ENCODE measurements at regions not wholly inside any gene's neighbourhood (a gene's known extent, or its start where the extent isn't known, plus 50 kb on each side); places are given as distances from the start of the nearest gene placed in this dataset.

GRCh38 chr5:175765858-175766257 lies 105.5 kb upstream of the CPLX2 start:
- no peak overlapping the region for H3K4me3 ChIP-seq (ENCODE audit: low read depth in 1 of 2, low read length in 2 of 2)
- H3K27ac ChIP-seq (ENCODE audit: low read length), result no peak overlapping the region
- H3K27me3 ChIP-seq (ENCODE audit: low read depth, low read length), result no peaks in the 10 kb centered on the region
- H3K4me1 ChIP-seq (ENCODE audit: control insufficient read depth in 1 of 2, insufficient read depth in 2 of 2, low read length in 2 of 2), result no peaks in the 10 kb centered on the region
- no peaks in the 10 kb centered on the region for H3K36me3 ChIP-seq (ENCODE audit: control insufficient read depth in 1 of 2, insufficient read depth in 2 of 2, low read length in 2 of 2)
- H3K9me3 ChIP-seq (ENCODE audit: control insufficient read depth in 1 of 2, low read length in 2 of 2), result peaks cover 0 to 16% of the 10 kb centered on the region in 2 donors

- Histone ChIP-seq H3K27me3 (ENCODE audit: low read depth, low read length) (no peaks in the 10 kb centered on the region), H3K9me3 (ENCODE audit: control insufficient read depth in 1 of 2, low read length in 2 of 2) (peaks cover 0 to 16% of the 10 kb centered on the region in 2 donors), H3K27ac (ENCODE audit: low read length) (no peak overlapping the region), H3K4me3 (ENCODE audit: low read depth in 1 of 2, low read length in 2 of 2) (peak overlapping the region in 1 of 2 donors; percentile 24), H3K36me3 (ENCODE audit: control insufficient read depth in 1 of 2, insufficient read depth in 2 of 2, low read length in 2 of 2) (no peaks in the 10 kb centered on the region), H3K4me1 (ENCODE audit: control insufficient read depth in 1 of 2, insufficient read depth in 2 of 2, low read length in 2 of 2) (no peaks in the 10 kb centered on the region)
Observed at GRCh38 chr5:175766963-175767362, 104.4 kb upstream of the CPLX2 start.

GRCh38 chr5:175772747-175773533 lies 98.4 kb upstream of the CPLX2 start:
- H3K9me3 ChIP-seq (ENCODE audit: control insufficient read depth in 1 of 2, low read length in 2 of 2), result peaks cover 0 to 2% of the 10 kb centered on the region in 2 donors
- no peak overlapping the region for H3K4me3 ChIP-seq (ENCODE audit: low read depth in 1 of 2, low read length in 2 of 2)
- H3K27me3 ChIP-seq (ENCODE audit: low read depth, low read length), result peaks cover 14% of the 10 kb centered on the region
- no peak overlapping the region for H3K27ac ChIP-seq (ENCODE audit: low read length)
- H3K36me3 ChIP-seq (ENCODE audit: control insufficient read depth in 1 of 2, insufficient read depth in 2 of 2, low read length in 2 of 2), result no peaks in the 10 kb centered on the region
- H3K4me1 ChIP-seq (ENCODE audit: control insufficient read depth in 1 of 2, insufficient read depth in 2 of 2, low read length in 2 of 2), result peaks cover 0 to 6% of the 10 kb centered on the region in 2 donors

GRCh38 chr5:175773534-175774070 lies 97.8 kb upstream of the CPLX2 start:
- Histone ChIP-seq H3K27me3 (ENCODE audit: low read depth, low read length) (peaks cover 14% of the 10 kb centered on the region), H3K4me1 (ENCODE audit: control insufficient read depth in 1 of 2, insufficient read depth in 2 of 2, low read length in 2 of 2) (peaks cover 0 to 6% of the 10 kb centered on the region in 2 donors), H3K4me3 (ENCODE audit: low read depth in 1 of 2, low read length in 2 of 2) (no peak overlapping the region), H3K27ac (ENCODE audit: low read length) (no peak overlapping the region), H3K9me3 (ENCODE audit: control insufficient read depth in 1 of 2, low read length in 2 of 2) (no peaks in the 10 kb centered on the region), H3K36me3 (ENCODE audit: control insufficient read depth in 1 of 2, insufficient read depth in 2 of 2, low read length in 2 of 2) (no peaks in the 10 kb centered on the region)

GRCh38 chr5:175775416-175775815 lies 96.0 kb upstream of the CPLX2 start:
- Histone ChIP-seq H3K4me3 (ENCODE audit: low read depth in 1 of 2, low read length in 2 of 2) (no peak overlapping the region), H3K27ac (ENCODE audit: low read length) (no peak overlapping the region), H3K4me1 (ENCODE audit: control insufficient read depth in 1 of 2, insufficient read depth in 2 of 2, low read length in 2 of 2) (peaks cover 0 to 6% of the 10 kb centered on the region in 2 donors), H3K9me3 (ENCODE audit: control insufficient read depth in 1 of 2, low read length in 2 of 2) (no peaks in the 10 kb centered on the region), H3K36me3 (ENCODE audit: control insufficient read depth in 1 of 2, insufficient read depth in 2 of 2, low read length in 2 of 2) (no peaks in the 10 kb centered on the region), H3K27me3 (ENCODE audit: low read depth, low read length) (peaks cover 14% of the 10 kb centered on the region)

- no peak overlapping the region for H3K27ac ChIP-seq (ENCODE audit: low read length)
- H3K4me1 ChIP-seq (ENCODE audit: control insufficient read depth in 1 of 2, insufficient read depth in 2 of 2, low read length in 2 of 2), result no peaks in the 10 kb centered on the region
- peaks cover 6% of the 10 kb centered on the region for H3K27me3 ChIP-seq (ENCODE audit: low read depth, low read length)
- no peaks in the 10 kb centered on the region for H3K36me3 ChIP-seq (ENCODE audit: control insufficient read depth in 1 of 2, insufficient read depth in 2 of 2, low read length in 2 of 2)
- H3K4me3 ChIP-seq (ENCODE audit: low read depth in 1 of 2, low read length in 2 of 2), result no peak overlapping the region
- no peaks in the 10 kb centered on the region for H3K9me3 ChIP-seq (ENCODE audit: control insufficient read depth in 1 of 2, low read length in 2 of 2)
Observed at GRCh38 chr5:175778951-175779503, 92.4 kb upstream of the CPLX2 start.

- Histone ChIP-seq H3K27ac (ENCODE audit: low read length) (no peak overlapping the region), H3K9me3 (ENCODE audit: control insufficient read depth in 1 of 2, low read length in 2 of 2) (no peaks in the 10 kb centered on the region), H3K4me1 (ENCODE audit: control insufficient read depth in 1 of 2, insufficient read depth in 2 of 2, low read length in 2 of 2) (no peaks in the 10 kb centered on the region)
Observed at GRCh38 chr5:175783739-175784138, 87.6 kb upstream of the CPLX2 start.

GRCh38 chr5:175784230-175784629 lies 87.1 kb upstream of the CPLX2 start:
- Histone ChIP-seq H3K27ac (ENCODE audit: low read length) (no peak overlapping the region), H3K4me3 (ENCODE audit: low read depth in 1 of 2, low read length in 2 of 2) (no peak overlapping the region), H3K36me3 (ENCODE audit: control insufficient read depth in 1 of 2, insufficient read depth in 2 of 2, low read length in 2 of 2) (no peaks in the 10 kb centered on the region), H3K9me3 (ENCODE audit: control insufficient read depth in 1 of 2, low read length in 2 of 2) (no peaks in the 10 kb centered on the region), H3K4me1 (ENCODE audit: control insufficient read depth in 1 of 2, insufficient read depth in 2 of 2, low read length in 2 of 2) (no peaks in the 10 kb centered on the region), H3K27me3 (ENCODE audit: low read depth, low read length) (peaks cover 8% of the 10 kb centered on the region)

More at GRCh38 chr5:175783739-175784138, 87.6 kb upstream of the CPLX2 start:
- Histone ChIP-seq H3K36me3 (ENCODE audit: control insufficient read depth in 1 of 2, insufficient read depth in 2 of 2, low read length in 2 of 2) (no peaks in the 10 kb centered on the region), H3K27me3 (ENCODE audit: low read depth, low read length) (peaks cover 8% of the 10 kb centered on the region), H3K4me3 (ENCODE audit: low read depth in 1 of 2, low read length in 2 of 2) (no peak overlapping the region)

GRCh38 chr5:175785681-175786080 lies 85.7 kb upstream of the CPLX2 start:
- Histone ChIP-seq H3K27me3 (ENCODE audit: low read depth, low read length) (peaks cover 8% of the 10 kb centered on the region), H3K9me3 (ENCODE audit: control insufficient read depth in 1 of 2, low read length in 2 of 2) (no peaks in the 10 kb centered on the region), H3K36me3 (ENCODE audit: control insufficient read depth in 1 of 2, insufficient read depth in 2 of 2, low read length in 2 of 2) (no peaks in the 10 kb centered on the region), H3K4me3 (ENCODE audit: low read depth in 1 of 2, low read length in 2 of 2) (no peak overlapping the region), H3K4me1 (ENCODE audit: control insufficient read depth in 1 of 2, insufficient read depth in 2 of 2, low read length in 2 of 2) (no peaks in the 10 kb centered on the region), H3K27ac (ENCODE audit: low read length) (no peak overlapping the region)

GRCh38 chr5:175788155-175788787 lies 83.1 kb upstream of the CPLX2 start:
- Histone ChIP-seq H3K27me3 (ENCODE audit: low read depth, low read length) (peaks cover 8% of the 10 kb centered on the region), H3K4me1 (ENCODE audit: control insufficient read depth in 1 of 2, insufficient read depth in 2 of 2, low read length in 2 of 2) (no peaks in the 10 kb centered on the region)

GRCh38 chr5:175789670-175790069 lies 81.7 kb upstream of the CPLX2 start:
- no peak overlapping the region for H3K27ac ChIP-seq (ENCODE audit: low read length)
- no peaks in the 10 kb centered on the region for H3K9me3 ChIP-seq (ENCODE audit: control insufficient read depth in 1 of 2, low read length in 2 of 2)
- H3K27me3 ChIP-seq (ENCODE audit: low read depth, low read length), result peaks cover 8% of the 10 kb centered on the region
- H3K4me3 ChIP-seq (ENCODE audit: low read depth in 1 of 2, low read length in 2 of 2), result no peak overlapping the region
- no peaks in the 10 kb centered on the region for H3K36me3 ChIP-seq (ENCODE audit: control insufficient read depth in 1 of 2, insufficient read depth in 2 of 2, low read length in 2 of 2)
- H3K4me1 ChIP-seq (ENCODE audit: control insufficient read depth in 1 of 2, insufficient read depth in 2 of 2, low read length in 2 of 2), result no peaks in the 10 kb centered on the region

More at GRCh38 chr5:175788155-175788787, 83.1 kb upstream of the CPLX2 start:
- Histone ChIP-seq H3K36me3 (ENCODE audit: control insufficient read depth in 1 of 2, insufficient read depth in 2 of 2, low read length in 2 of 2) (no peaks in the 10 kb centered on the region), H3K9me3 (ENCODE audit: control insufficient read depth in 1 of 2, low read length in 2 of 2) (no peaks in the 10 kb centered on the region), H3K27ac (ENCODE audit: low read length) (no peak overlapping the region), H3K4me3 (ENCODE audit: low read depth in 1 of 2, low read length in 2 of 2) (no peak overlapping the region)
